ENCODE measurements at regions not wholly inside any gene's neighbourhood (a gene's known extent, or its start where the extent isn't known, plus 50 kb on each side); places are given as distances from the start of the nearest gene placed in this dataset.

- Mint-ChIP-seq H3K9me3 (ENCODE audit: unreplicated experiment) (no peaks in the 10 kb centered on the region), H3K27ac (ENCODE audit: unreplicated experiment) (no peak overlapping the region), H3K27me3 (ENCODE audit: unreplicated experiment) (no peaks in the 10 kb centered on the region), H3K4me1 (ENCODE audit: low read depth, unreplicated experiment) (no peaks in the 10 kb centered on the region), H3K36me3 (ENCODE audit: unreplicated experiment) (no peaks in the 10 kb centered on the region), H3K4me3 (ENCODE audit: unreplicated experiment) (no peak overlapping the region)
- DNase-seq, result no peak
- no peak for TF ChIP-seq CTCF (IDR thresholded peaks at IDR 0.05; ENCODE audit: partially characterized antibody, unreplicated experiment)
These were observed 542.1 kb upstream of the SYT4 start for GRCh38 chr18:43819397-43819796.

- H3K27ac Mint-ChIP-seq (ENCODE audit: unreplicated experiment), result no peak overlapping the region
- H3K4me3 Mint-ChIP-seq (ENCODE audit: unreplicated experiment), result no peak overlapping the region
- no peaks in the 10 kb centered on the region for H3K27me3 Mint-ChIP-seq (ENCODE audit: unreplicated experiment)
- H3K36me3 Mint-ChIP-seq (ENCODE audit: unreplicated experiment), result no peaks in the 10 kb centered on the region
- no peak for TF ChIP-seq CTCF (IDR thresholded peaks at IDR 0.05; ENCODE audit: partially characterized antibody, unreplicated experiment)
- H3K9me3 Mint-ChIP-seq (ENCODE audit: unreplicated experiment), result no peaks in the 10 kb centered on the region
- no peak for DNase-seq
- no peaks in the 10 kb centered on the region for H3K4me1 Mint-ChIP-seq (ENCODE audit: low read depth, unreplicated experiment)
These were observed 542.6 kb upstream of the SYT4 start for GRCh38 chr18:43819873-43820272.

- Mint-ChIP-seq H3K9me3 (ENCODE audit: unreplicated experiment) (no peaks in the 10 kb centered on the region), H3K4me1 (ENCODE audit: low read depth, unreplicated experiment) (peaks cover 7% of the 10 kb centered on the region), H3K36me3 (ENCODE audit: unreplicated experiment) (no peaks in the 10 kb centered on the region), H3K27me3 (ENCODE audit: unreplicated experiment) (no peaks in the 10 kb centered on the region), H3K27ac (ENCODE audit: unreplicated experiment) (no peak overlapping the region), H3K4me3 (ENCODE audit: unreplicated experiment) (no peak overlapping the region)
- DNase-seq, result no peak
- TF ChIP-seq CTCF (IDR thresholded peaks at IDR 0.05; ENCODE audit: partially characterized antibody, unreplicated experiment), result no peak
These were observed 548.5 kb upstream of the SYT4 start for GRCh38 chr18:43825768-43826167.

GRCh38 chr18:43826215-43826614 is 548.9 kb upstream of the SYT4 start:
- Mint-ChIP-seq H3K36me3 (ENCODE audit: unreplicated experiment) (no peaks in the 10 kb centered on the region), H3K9me3 (ENCODE audit: unreplicated experiment) (no peaks in the 10 kb centered on the region), H3K27ac (ENCODE audit: unreplicated experiment) (no peak overlapping the region), H3K4me3 (ENCODE audit: unreplicated experiment) (no peak overlapping the region), H3K27me3 (ENCODE audit: unreplicated experiment) (no peaks in the 10 kb centered on the region), H3K4me1 (ENCODE audit: low read depth, unreplicated experiment) (peaks cover 7% of the 10 kb centered on the region)
- no peak for TF ChIP-seq CTCF (IDR thresholded peaks at IDR 0.05; ENCODE audit: partially characterized antibody, unreplicated experiment)
- no peak for DNase-seq

DNA sequence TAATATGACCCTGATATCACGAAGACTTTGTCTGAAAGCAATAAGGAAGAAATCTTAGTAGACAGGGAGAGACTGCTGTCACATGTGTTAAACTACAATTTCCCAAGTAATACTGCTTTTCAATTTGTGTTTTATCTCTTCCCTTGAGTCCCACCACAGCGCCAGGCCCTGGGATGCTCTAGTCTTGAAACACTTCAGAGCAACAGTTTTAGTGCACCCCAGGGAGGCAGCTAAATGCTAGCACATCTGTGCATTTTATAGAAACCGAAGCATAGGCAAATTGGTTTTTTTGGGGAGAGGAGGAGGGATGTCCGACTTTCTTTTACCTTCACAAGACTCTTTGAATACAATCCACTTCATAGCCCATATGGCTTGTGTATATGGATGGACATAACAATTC is 550.0 kb upstream of the SYT4 start:
- Mint-ChIP-seq H3K27me3 (ENCODE audit: unreplicated experiment) (no peaks in the 10 kb centered on the region), H3K9me3 (ENCODE audit: unreplicated experiment) (no peaks in the 10 kb centered on the region), H3K36me3 (ENCODE audit: unreplicated experiment) (no peaks in the 10 kb centered on the region), H3K27ac (ENCODE audit: unreplicated experiment) (no peak overlapping the region), H3K4me1 (ENCODE audit: low read depth, unreplicated experiment) (peaks cover 7% of the 10 kb centered on the region), H3K4me3 (ENCODE audit: unreplicated experiment) (no peak overlapping the region)
- TF ChIP-seq CTCF (IDR thresholded peaks at IDR 0.05; ENCODE audit: partially characterized antibody, unreplicated experiment), result no peak
- DNase-seq, result no peak

Data from glutamatergic neuron (in vitro differentiated cells).